SK-N-MC (cell line): ENCODE measurements at regions not wholly inside any gene's neighbourhood (a gene's known extent, or its start where the extent isn't known, plus 50 kb on each side); places are given as distances from the start of the nearest gene placed in this dataset.

ENCODE experiments used
- EZH2 ChIP-seq: fragments of 200-600 bp; sonication (generic); IDR thresholded peaks from one replicate; pipeline ENCODE4 v1.6.1; 2017; ENCODE audit warnings: antibody characterized with exemption
- FOXP2 ChIP-seq: optimal IDR thresholded peaks from 2 replicates; pipeline ENCODE3; 2011; ENCODE audit warnings: mild to moderate bottlenecking, moderate library complexity; ENCODE audit not compliant: insufficient read depth; ENCODE audit errors: extremely low read length, control extremely low read depth
- POLR2AphosphoS5 ChIP-seq: IDR thresholded peaks from 2 replicates; pipeline ENCODE4 v1.6.1; 2012; ENCODE audit warnings: mild to moderate bottlenecking, low read depth, low read length, borderline replicate concordance

DNA sequence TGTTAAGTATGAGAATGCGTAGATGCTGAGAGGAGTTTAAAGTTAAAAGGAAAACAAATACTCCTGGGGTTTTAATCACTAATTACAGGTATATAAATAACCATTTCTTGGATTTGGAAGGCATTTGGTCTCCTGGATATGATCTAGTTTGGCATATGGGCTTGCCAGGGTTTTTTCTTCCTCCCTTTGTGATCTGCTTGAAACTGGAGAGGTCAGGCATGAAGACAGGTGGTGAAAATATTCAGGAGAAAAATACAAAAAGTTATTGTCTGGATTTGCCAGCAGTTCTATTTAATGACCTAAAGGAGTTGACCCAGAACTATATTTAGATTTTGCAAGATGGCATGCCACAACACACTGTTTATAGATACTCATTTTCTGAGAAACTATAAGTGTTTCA lies 136.3 kb downstream of the DIPK2A start:
- TF ChIP-seq POLR2AphosphoS5 (no peak), EZH2 (no peak), FOXP2 (no peak)
